OCI-LY1 (cell line): ENCODE measurements at regions not wholly inside any gene's neighbourhood (a gene's known extent, or its start where the extent isn't known, plus 50 kb on each side); places are given as distances from the start of the nearest gene placed in this dataset.

Experiments used
- H2AFZ ChIP-seq: fragments of 200-600 bp; sonication (generic), shearing (Covaris generic); 2 replicates; pipeline ENCODE4 v1.6.0; 2014; ENCODE audit warnings: antibody characterized with exemption, mild to moderate bottlenecking, low read length
- H3F3A ChIP-seq: fragments of 200-600 bp; sonication (generic), shearing (Covaris generic); 2 replicates; pipeline ENCODE4 v1.6.0; 2014; ENCODE audit warnings: mild to moderate bottlenecking, antibody characterized with exemption, low read length, moderate library complexity; ENCODE audit not compliant: insufficient read depth
- H3K27ac ChIP-seq: fragments of 200-600 bp; sonication (generic); 2 replicates; pipeline ENCODE4 v1.5.1; 2014; ENCODE audit warnings: low read length, mixed run types, mild to moderate bottlenecking, low read depth; ENCODE audit not compliant: poor library complexity, severe bottlenecking
- H3K27me3 ChIP-seq: fragments of 200-600 bp; sonication (generic); 2 replicates; pipeline ENCODE4 v1.6.0; 2014; ENCODE audit warnings: antibody characterized with exemption, mild to moderate bottlenecking, low read length, moderate library complexity; ENCODE audit not compliant: insufficient read depth
- H3K36me3 ChIP-seq: fragments of 200-600 bp; sonication (generic); 2 replicates; pipeline ENCODE4 v1.6.1; 2014; ENCODE audit warnings: mild to moderate bottlenecking, antibody characterized with exemption, low read length, moderate library complexity, mixed read lengths; ENCODE audit not compliant: insufficient read depth
- H3K4me1 ChIP-seq: fragments of 200-600 bp; sonication (generic); 2 replicates; pipeline ENCODE4 v1.5.1; 2014; ENCODE audit warnings: mild to moderate bottlenecking, low read length, moderate library complexity; ENCODE audit not compliant: insufficient read depth, severe bottlenecking
- H3K4me2 ChIP-seq: fragments of 200-600 bp; sonication (generic), shearing (Covaris generic); 2 replicates; pipeline ENCODE4 v1.6.1; 2014; ENCODE audit warnings: low read length
- H3K4me3 ChIP-seq: fragments of 200-600 bp; sonication (generic); 2 replicates; pipeline ENCODE4 v1.5.1; 2014; ENCODE audit warnings: low read length, low read depth, mild to moderate bottlenecking, mixed read lengths; ENCODE audit not compliant: poor library complexity, severe bottlenecking
- H3K79me2 ChIP-seq: fragments of 200-600 bp; shearing (Covaris generic); 2 replicates; pipeline ENCODE4 v1.6.1; 2016; ENCODE audit warnings: mixed run types, low read length, mixed read lengths; ENCODE audit not compliant: insufficient read depth
- H3K9ac ChIP-seq: fragments of 200-600 bp; sonication (generic), shearing (Covaris generic); 2 replicates; pipeline ENCODE4 v1.6.1; 2014; ENCODE audit warnings: mild to moderate bottlenecking, low read length, mixed read lengths
- H3K9me2 ChIP-seq: fragments of 200-600 bp; sonication (generic), shearing (Covaris generic); 2 replicates; pipeline ENCODE4 v1.6.1; 2014; ENCODE audit warnings: low read depth, mild to moderate bottlenecking, low read length, mixed read lengths
- H3K9me3 ChIP-seq: fragments of 200-600 bp; shearing (Covaris generic); 2 replicates; pipeline ENCODE4 v1.6.1; 2014; ENCODE audit warnings: low read length, mixed read lengths
- H4K20me1 ChIP-seq: fragments of 200-600 bp; sonication (generic), shearing (Covaris generic); 2 replicates; pipeline ENCODE4 v1.6.0; 2016; ENCODE audit warnings: mild to moderate bottlenecking, low read length; ENCODE audit not compliant: insufficient read depth
- CTCF ChIP-seq: fragments of 200-600 bp; sonication (generic), shearing (Covaris generic); IDR thresholded peaks from 2 replicates; pipeline ENCODE4 v1.5.1; 2017; ENCODE audit warnings: mild to moderate bottlenecking, antibody characterized with exemption, low read length, moderate library complexity, mixed read lengths
- EZH2 ChIP-seq: fragments of 200-600 bp; sonication (generic), shearing (Covaris generic); IDR thresholded peaks from 2 replicates; pipeline ENCODE4 v1.8.0; 2017; ENCODE audit warnings: borderline replicate concordance, mixed run types, mild to moderate bottlenecking, antibody characterized with exemption, low read length, moderate library complexity, mixed read lengths

DNA sequence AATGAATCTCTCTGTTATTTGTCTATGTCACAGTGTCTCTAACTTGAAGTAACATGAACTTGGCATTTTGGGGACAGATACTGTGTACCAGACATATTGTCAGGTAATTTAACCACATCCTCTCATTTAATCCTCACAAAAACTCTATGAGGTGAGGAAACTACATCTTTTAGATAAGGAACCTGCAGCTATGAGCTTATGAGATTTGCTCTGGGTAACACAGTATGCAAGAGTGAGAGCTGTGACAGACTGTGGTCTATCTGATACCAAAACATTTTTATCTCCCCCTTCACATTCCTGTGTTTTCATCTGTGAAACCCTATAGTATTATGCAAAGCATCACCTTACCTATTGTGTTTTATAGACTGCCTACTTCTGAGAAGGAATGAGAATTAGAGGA is 58.4 kb upstream of the HS3ST1 start:
- Histone ChIP-seq H2AFZ (no peak overlapping the region), H3K79me2 (no peaks in the 10 kb centered on the region), H3K4me3 (no peak overlapping the region), H3K9me3 (no peaks in the 10 kb centered on the region), H3K9ac (no peak overlapping the region), H3K4me1 (no peaks in the 10 kb centered on the region), H3K27ac (no peak overlapping the region), H3K4me2 (no peak overlapping the region), H3K9me2 (no peaks in the 10 kb centered on the region), H3K36me3 (no peaks in the 10 kb centered on the region), H3F3A (no peaks in the 10 kb centered on the region), H4K20me1 (no peaks in the 10 kb centered on the region), H3K27me3 (no peaks in the 10 kb centered on the region)
- TF ChIP-seq CTCF (no peak), EZH2 (no peak)

DNA sequence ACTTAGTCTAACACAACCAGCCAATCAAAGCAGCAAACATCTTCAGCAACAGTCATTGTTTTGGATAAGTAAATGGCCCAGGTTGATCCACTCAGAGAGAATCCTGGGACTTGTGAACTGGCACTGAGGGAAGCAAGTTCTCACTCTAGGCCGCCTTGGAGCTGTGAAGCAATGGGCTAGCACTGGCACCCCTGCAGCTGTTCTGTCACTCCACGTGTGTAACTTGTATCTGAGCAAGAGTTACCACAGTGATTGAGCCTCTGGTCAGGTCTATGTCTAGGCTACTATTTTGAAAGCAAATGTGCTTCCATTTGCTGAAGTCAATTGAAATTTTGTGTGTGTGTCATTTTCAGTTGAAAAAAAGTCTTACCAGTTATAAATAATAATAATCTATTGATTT is 57.2 kb upstream of the HS3ST1 start:
- H3K9me3 ChIP-seq = no peaks in the 10 kb centered on the region
- no peaks in the 10 kb centered on the region for H3K9me2 ChIP-seq
- no peaks in the 10 kb centered on the region for H3K36me3 ChIP-seq
- TF ChIP-seq EZH2 (no peak), CTCF (no peak)
- H3K79me2 ChIP-seq = no peaks in the 10 kb centered on the region
- H3K27ac ChIP-seq = no peak overlapping the region
- H3K27me3 ChIP-seq = no peaks in the 10 kb centered on the region
- H3K4me1 ChIP-seq = no peaks in the 10 kb centered on the region
- no peak overlapping the region for H2AFZ ChIP-seq
- H3K4me2 ChIP-seq = no peak overlapping the region
- no peak overlapping the region for H3K9ac ChIP-seq
- no peaks in the 10 kb centered on the region for H4K20me1 ChIP-seq
- no peaks in the 10 kb centered on the region for H3F3A ChIP-seq
- no peak overlapping the region for H3K4me3 ChIP-seq

DNA sequence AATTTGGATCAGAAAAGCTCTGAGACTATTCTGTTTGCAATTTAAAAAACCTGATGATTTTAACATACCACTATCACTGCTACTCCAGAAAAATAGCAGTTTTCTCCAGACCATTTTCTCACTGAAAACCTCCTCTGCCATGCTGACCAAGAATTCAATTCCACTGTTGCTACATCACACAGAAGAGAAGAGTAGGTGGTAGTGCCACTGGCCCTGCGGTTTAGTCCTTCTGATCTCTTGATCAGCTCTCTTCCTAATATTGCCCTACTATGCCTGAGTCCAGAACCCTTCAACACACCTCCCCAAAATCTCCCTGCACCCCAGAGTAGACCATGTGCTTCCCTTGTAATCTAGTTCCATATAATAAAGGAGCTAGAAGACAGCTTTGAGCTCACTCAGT is 55.8 kb upstream of the HS3ST1 start:
- Histone ChIP-seq H3K9me2 (no peaks in the 10 kb centered on the region), H3K4me1 (no peaks in the 10 kb centered on the region), H3K4me2 (no peak overlapping the region), H3K27me3 (no peaks in the 10 kb centered on the region), H4K20me1 (no peaks in the 10 kb centered on the region), H3K27ac (no peak overlapping the region), H3K79me2 (no peaks in the 10 kb centered on the region), H3F3A (no peaks in the 10 kb centered on the region), H3K9ac (no peak overlapping the region), H3K36me3 (no peaks in the 10 kb centered on the region), H3K4me3 (no peak overlapping the region), H3K9me3 (no peaks in the 10 kb centered on the region), H2AFZ (no peak overlapping the region)
- TF ChIP-seq CTCF (no peak), EZH2 (no peak)
